ENCODE measurements at regions not wholly inside any gene's neighbourhood (a gene's known extent, or its start where the extent isn't known, plus 50 kb on each side); places are given as distances from the start of the nearest gene placed in this dataset.

DNA sequence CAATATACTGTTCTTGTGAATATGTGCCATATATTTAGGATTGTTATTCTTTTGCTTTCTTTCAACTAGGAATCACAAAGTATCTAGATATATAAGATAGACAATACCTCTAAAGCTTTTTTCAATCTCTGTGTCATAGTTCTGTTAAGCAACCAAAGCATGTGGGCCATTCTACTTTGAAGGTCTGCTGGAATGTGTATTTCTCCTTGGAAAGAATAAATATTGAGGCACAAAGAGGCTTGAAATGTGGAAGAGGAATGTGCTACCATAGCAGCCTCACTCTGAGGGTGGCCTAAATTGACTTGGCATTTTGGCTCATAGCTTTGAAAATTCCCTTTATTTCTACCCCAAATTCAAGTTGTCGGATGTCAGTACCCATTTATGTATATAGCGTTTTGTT is 488.5 kb upstream of the MAN1A1 start:
- dilution Hi-C loops (cut with HindIII; ENCODE audit: low sequenced_read_pairs, unreplicated experiment): no loop called here
- H3K9me3 ChIP-seq (ENCODE audit: control insufficient read depth, insufficient read depth, low read length): peaks cover 3% of the 10 kb centered on the region; the same call in 1 of the 2 replicates

More for the DNA sequence above, 488.5 kb upstream of the MAN1A1 start:
- Histone ChIP-seq H4K91ac (ENCODE audit: insufficient read depth, low read depth, low read length) (no peak overlapping the region), H3K18ac (ENCODE audit: low read depth, low read length) (no peak overlapping the region), H3K27ac (ENCODE audit: insufficient read depth, low read length) (no peak overlapping the region), H2BK20ac (ENCODE audit: low read depth, low read length) (no peak overlapping the region), H3K4me1 (ENCODE audit: control insufficient read depth, insufficient read depth, low read length) (no peaks in the 10 kb centered on the region), H3K23ac (ENCODE audit: low read depth, low read length) (no peak overlapping the region), H4K8ac (ENCODE audit: low read depth in 2 of 2, low read length in 2 of 2) (no peak overlapping the region), H3K36me3 (ENCODE audit: control insufficient read depth, insufficient read depth, low read length) (no peaks in the 10 kb centered on the region), H3K27me3 (ENCODE audit: control insufficient read depth, insufficient read depth, low read length) (no peaks in the 10 kb centered on the region), H2BK5ac (ENCODE audit: low read depth, low read length, poor library complexity, severe bottlenecking) (no peak overlapping the region), H3K79me1 (ENCODE audit: low read depth in 1 of 2, low read length in 2 of 2) (no peaks in the 10 kb centered on the region), H3K4ac (ENCODE audit: low read depth, low read length) (no peak overlapping the region), H3K4me3 (ENCODE audit: insufficient read depth, low read depth, low read length) (no peak overlapping the region), H4K5ac (ENCODE audit: low read depth, low read length) (no peak overlapping the region), H4K20me1 (ENCODE audit: insufficient read depth, low read length) (no peaks in the 10 kb centered on the region), H2AFZ (replicated peaks; ENCODE audit: low read length, poor library complexity) (no peak overlapping the region), H2AK5ac (ENCODE audit: low read depth, low read length) (no peak overlapping the region), H3K56ac (ENCODE audit: extremely low read depth, insufficient read depth, low read length) (no peak overlapping the region), H2BK15ac (ENCODE audit: low read depth, low read length) (no peak overlapping the region), H3K4me2 (ENCODE audit: low read depth, low read length) (no peak overlapping the region), H3K14ac (replicated peaks; ENCODE audit: low read depth, low read length) (no peak overlapping the region), H3K9me1 (ENCODE audit: insufficient read depth, low read length) (no peaks in the 10 kb centered on the region), H2AK9ac (replicated peaks; ENCODE audit: low read depth, low read length, poor library complexity) (no peak overlapping the region), H2BK120ac (ENCODE audit: low read depth, low read length) (no peak overlapping the region), H3K9ac (ENCODE audit: low read depth, low read length) (no peak overlapping the region)
- WGBS, 2 experiments (ENCODE audit: extremely low coverage in 2 of 2, insufficient read length in 1 of 2): no CpG with 5 or more reads among the region's 2 CpGs
- ATAC-seq (ENCODE audit: low read depth) (no peak), DNase-seq (no peak)
- ChIA-PET CTCF (no interaction called here), POLR2A (ENCODE audit: unreplicated experiment) (no interaction called here)
- intact Hi-C loops (cut with micrococcal nuclease): no loop called here
- BruUV-seq (replicated peaks): no TSS peak
- TF ChIP-seq POLR2A (IDR thresholded peaks at IDR 0.05; ENCODE audit: low read depth, low read length) (no peak), RCOR1 (IDR thresholded peaks at IDR 0.05; ENCODE audit: insufficient replicate concordance, low read length) (no peak), CEBPB (IDR thresholded peaks at IDR 0.05; ENCODE audit: low read depth, low read length) (no peak), BHLHE40 (IDR thresholded peaks at IDR 0.05; ENCODE audit: low read depth, low read length) (no peak), FOS (IDR thresholded peaks at IDR 0.05; ENCODE audit: low read depth, low read length) (no peak), RFX5 (IDR thresholded peaks at IDR 0.05; ENCODE audit: low read depth, low read length) (no peak), RAD21 (IDR thresholded peaks at IDR 0.05; ENCODE audit: low read length) (no peak), MAZ (IDR thresholded peaks at IDR 0.05; ENCODE audit: borderline replicate concordance, low read depth, low read length) (no peak), CTCF (conservative IDR thresholded peaks at IDR 0.05; ENCODE audit: low read depth, low read length) (no peak)
- in situ Hi-C loops (cut with MboI; ENCODE audit: low sequenced_read_pairs): no loop called here

Data from IMR-90 (cell line).